VCaP (cell line): ENCODE measurements at regions not wholly inside any gene's neighbourhood (a gene's known extent, or its start where the extent isn't known, plus 50 kb on each side); places are given as distances from the start of the nearest gene placed in this dataset.

Experiments
- H3K27ac ChIP-seq: fragments of 450-650 bp; 2 replicates; pipeline ENCODE4 v1.5.1; 2017
- TF ChIP-seq, protein P1 (sequence below): fragments of 450-650 bp; conservative IDR thresholded peaks from 2 replicates; pipeline ENCODE4 v1.5.1; 2017; ENCODE audit warnings: mild to moderate bottlenecking, moderate library complexity

DNA sequence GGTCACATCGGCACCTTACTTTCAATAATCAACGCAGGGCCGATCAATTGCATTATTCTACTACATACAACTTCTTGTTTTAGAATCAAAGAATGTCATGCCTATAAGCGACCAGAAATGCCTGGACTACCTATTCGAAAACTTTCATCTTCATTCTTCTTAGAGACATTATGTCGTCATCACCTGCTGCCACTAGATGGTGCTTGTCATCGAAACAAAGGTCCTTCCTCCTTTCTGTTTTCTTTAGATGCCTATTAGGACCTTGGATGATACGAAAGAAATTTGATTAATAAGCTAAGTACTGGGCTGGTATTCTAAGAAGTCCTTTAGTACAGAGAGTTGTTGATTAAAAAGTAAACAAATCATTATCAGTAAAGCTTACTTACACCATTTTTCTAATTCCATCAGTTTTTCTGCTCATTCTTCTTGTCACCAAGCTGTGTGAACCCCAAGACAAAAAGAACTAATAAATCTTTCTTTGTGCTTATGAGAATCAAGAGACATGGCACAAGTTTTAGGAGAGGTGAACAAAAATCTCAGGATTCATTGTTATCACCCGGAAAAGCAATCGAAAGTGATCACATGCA lies 154.5 kb upstream of the SLC4A4 start:
- no peak overlapping the region for H3K27ac ChIP-seq
- TF ChIP-seq, protein P1, sequence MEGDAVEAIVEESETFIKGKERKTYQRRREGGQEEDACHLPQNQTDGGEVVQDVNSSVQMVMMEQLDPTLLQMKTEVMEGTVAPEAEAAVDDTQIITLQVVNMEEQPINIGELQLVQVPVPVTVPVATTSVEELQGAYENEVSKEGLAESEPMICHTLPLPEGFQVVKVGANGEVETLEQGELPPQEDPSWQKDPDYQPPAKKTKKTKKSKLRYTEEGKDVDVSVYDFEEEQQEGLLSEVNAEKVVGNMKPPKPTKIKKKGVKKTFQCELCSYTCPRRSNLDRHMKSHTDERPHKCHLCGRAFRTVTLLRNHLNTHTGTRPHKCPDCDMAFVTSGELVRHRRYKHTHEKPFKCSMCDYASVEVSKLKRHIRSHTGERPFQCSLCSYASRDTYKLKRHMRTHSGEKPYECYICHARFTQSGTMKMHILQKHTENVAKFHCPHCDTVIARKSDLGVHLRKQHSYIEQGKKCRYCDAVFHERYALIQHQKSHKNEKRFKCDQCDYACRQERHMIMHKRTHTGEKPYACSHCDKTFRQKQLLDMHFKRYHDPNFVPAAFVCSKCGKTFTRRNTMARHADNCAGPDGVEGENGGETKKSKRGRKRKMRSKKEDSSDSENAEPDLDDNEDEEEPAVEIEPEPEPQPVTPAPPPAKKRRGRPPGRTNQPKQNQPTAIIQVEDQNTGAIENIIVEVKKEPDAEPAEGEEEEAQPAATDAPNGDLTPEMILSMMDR, result peak; percentile 91

DNA sequence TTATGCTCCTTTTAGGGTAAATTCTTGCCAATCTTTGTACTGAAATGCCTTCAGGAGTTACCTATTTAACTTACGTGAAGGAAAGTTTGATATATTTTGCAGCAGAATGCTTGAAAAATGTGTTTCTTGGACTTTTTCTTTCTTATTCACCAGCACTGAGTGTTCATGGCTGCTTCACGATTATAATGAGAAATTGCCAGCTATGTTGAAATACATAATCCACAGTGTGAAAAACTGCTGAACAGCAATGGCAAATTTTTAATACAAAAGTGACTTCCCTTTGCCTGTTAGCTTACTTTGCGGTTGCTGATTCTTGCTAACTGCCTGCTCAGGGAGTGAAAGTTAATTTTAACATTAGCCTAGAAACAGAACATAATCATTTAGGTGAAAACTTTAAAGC lies 153.8 kb upstream of the SLC4A4 start:
- H3K27ac ChIP-seq, result no peak overlapping the region
- TF ChIP-seq, protein P1, result no peak

DNA sequence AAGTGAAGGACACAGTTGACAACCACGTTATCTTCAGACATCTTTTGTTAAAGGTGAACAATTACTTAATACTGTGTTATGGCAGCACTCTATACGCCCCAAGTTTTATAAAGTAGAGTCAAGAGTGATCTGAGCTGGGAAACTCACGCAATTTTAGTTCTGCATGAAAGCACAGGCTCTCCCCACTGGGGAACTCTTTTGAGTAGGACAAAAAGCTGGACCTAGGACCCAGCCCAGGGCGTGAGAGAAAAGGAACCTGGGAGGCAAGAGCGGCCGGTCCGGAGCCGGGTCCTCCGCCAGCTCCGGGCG lies 152.6 kb upstream of the SLC4A4 start:
- TF ChIP-seq, protein P1, result no peak

DNA sequence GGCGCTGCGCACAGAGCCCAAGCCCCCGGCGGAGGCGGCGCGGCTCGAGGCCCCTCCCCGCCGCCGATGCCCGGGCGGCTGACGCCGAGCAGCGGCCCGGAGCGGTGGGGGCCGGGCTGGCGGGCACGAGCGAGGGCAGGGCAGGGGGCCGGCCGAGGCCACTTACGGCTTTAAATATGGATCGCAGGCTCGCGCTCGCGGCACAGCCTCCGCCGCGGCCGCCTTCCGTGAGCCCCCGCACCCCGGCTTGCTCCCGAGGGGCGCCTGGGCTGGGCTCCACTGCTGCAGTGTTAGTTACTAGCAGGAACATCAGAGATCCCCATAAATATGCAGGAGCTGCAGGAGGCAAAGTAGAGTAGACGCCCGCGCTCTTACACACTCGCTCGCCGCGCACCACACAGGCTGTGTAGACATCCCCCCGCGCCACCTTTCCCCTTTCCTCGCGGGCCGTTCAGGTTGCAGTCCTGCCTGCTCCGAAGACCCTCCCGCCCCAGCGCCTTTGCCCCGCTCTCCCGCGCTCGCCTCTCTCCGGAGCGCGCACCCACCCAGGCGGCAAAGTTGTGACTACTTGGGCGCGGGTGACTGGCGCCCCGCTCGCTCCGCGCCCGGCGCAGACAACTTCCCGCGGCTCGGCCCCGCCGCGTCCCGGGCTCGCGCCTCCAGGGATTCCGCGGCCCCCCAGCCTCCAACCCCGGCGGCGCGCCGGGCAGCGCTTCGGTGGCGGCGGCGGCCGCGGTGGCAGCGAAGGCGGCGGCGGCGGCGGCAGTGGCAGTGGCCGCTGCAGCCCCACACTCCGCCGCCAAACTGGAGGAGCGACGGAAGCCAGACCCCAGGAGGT lies 152.0 kb upstream of the SLC4A4 start:
- peak overlapping the region; percentile 74 for H3K27ac ChIP-seq
- TF ChIP-seq, protein P1, result peak; percentile 16

More for the DNA sequence above, 152.6 kb upstream of the SLC4A4 start:
- peak overlapping the region; percentile 74 for H3K27ac ChIP-seq

DNA sequence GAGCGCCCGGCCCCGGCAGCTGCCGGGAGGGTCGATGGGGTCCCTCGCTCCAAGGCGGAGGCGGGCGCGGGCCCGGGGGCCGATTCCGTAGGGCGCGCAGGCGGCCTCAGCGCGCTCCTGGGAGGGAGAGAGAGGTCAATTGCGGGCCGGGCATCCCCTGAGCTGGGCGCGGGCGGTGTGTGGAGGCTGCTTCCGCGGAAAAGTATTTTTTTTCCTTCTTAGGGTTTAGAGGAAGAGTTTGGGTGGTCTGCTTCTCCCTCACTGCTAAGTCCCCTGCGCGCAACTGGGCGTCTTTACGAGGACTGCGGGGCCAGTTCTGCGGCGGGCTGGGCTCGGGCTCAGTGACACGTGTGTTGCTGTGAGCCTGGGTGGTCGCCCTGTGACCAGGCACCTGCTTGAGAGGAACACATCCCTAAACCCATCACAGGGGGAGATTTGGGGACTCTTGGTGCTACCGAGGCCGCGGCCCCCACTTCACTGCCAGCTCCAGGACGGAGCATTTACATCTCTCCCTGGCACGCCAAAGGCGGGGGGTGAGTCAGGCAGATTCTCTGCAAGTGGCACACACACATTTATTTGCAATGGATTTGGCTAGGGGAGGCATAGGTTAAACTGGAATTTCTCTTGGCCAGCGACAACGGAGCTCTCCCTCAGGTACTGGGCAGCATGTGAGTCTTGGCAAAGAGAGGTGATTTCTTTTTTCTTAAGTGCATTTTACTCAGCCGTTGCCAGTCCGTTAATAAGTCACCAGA lies 151.2 kb upstream of the SLC4A4 start:
- TF ChIP-seq, protein P1, result no peak
- H3K27ac ChIP-seq, result peak overlapping the region; percentile 74

DNA sequence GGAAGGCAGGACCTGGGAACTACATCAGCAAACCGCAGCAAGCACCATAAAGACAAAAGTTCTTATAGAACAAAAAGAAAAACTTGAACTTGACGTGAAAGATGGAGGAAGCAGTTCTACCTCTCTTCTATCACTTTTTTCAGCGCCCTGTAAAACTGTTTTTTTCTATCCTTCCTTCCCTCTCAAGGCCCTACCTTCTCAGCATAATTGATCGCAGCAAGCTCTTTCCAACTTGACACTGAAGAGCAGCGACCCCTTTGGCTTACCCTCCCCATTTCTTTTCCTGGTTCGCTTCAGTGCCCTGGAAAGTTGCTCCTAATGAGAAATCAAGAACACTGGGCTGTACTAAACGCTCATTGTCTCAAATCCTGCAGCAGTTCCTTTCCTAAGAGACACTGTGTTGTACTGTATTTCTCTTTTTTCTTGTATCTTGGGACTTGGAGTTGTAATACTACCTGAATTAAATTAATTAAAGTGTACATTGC lies 150.6 kb upstream of the SLC4A4 start:
- peak overlapping the region; percentile 74 for H3K27ac ChIP-seq

More for the DNA sequence above, 150.6 kb upstream of the SLC4A4 start:
- TF ChIP-seq, protein P1, result no peak
